Upper lobe of left lung (tissue), 6 donors: ENCODE measurements at regions not wholly inside any gene's neighbourhood (a gene's known extent, or its start where the extent isn't known, plus 50 kb on each side); places are given as distances from the start of the nearest gene placed in this dataset.

Experiments used
- ATAC-seq, 2 donors: fragments of 200-7000 bp; cut with Tn5 transposase; one replicate each; pipeline ENCODE4 v1.9.1; 2022; ENCODE audit warnings: mild to moderate bottlenecking in 2 of 2, moderate library complexity in 2 of 2; ENCODE audit not compliant: low FRiP score in 2 of 2
- DNase-seq, 2 donors: peaks; one replicate each; pipeline ENCODE4 v3.0.0-alpha.2; 2019 to 2020
- H3K27ac ChIP-seq, 4 donors: fragments of 200-600 bp; sonication (generic); one replicate each; pipeline ENCODE4 v1.5.1; 2016 to 2019
- H3K27me3 ChIP-seq, 4 donors: fragments of 200-600 bp; sonication (generic); one replicate each; pipeline ENCODE4 v1.5.1; 2017 to 2019
- H3K36me3 ChIP-seq, 4 donors: fragments of 200-600 bp; sonication (generic); one replicate each; pipeline ENCODE4 v1.5.1; 2016 to 2019
- H3K4me1 ChIP-seq, 4 donors: fragments of 200-600 bp; sonication (generic); one replicate each; pipeline ENCODE4 v1.5.1; 2018 to 2019
- H3K4me3 ChIP-seq, 4 donors: fragments of 200-600 bp; sonication (generic); one replicate each; pipeline ENCODE4 v1.5.1; 2017 to 2019; ENCODE audit warnings: mild to moderate bottlenecking in 2 of 4, moderate library complexity in 1 of 4
- H3K9me3 ChIP-seq, 4 donors: fragments of 200-600 bp; sonication (generic); one replicate each; pipeline ENCODE4 v1.5.1; 2018 to 2019
- CTCF ChIP-seq, 6 experiments: fragments of 450-650 bp in 4 of 6; fragments of 200-600 bp in 2 of 6; sonication (generic) in 2 of 6; IDR thresholded peaks; one replicate each; pipeline ENCODE4 v1.5.1; 2016 to 2019; ENCODE audit warnings: antibody characterized with exemption in 6 of 6
- EP300 ChIP-seq, 4 donors: sonication (generic); formaldehyde crosslinking; IDR thresholded peaks; one replicate each; pipeline ENCODE4 v1.5.1; 2017; ENCODE audit warnings: antibody characterized with exemption in 4 of 4, control low read depth in 2 of 4
- POLR2A ChIP-seq, 4 donors: fragments of 450-650 bp; IDR thresholded peaks; one replicate each; pipeline ENCODE4 v1.5.1; 2016 to 2017; ENCODE audit warnings: antibody characterized with exemption in 4 of 4, mild to moderate bottlenecking in 2 of 4
- POLR2AphosphoS5 ChIP-seq, 2 donors: sonication (generic); formaldehyde crosslinking; IDR thresholded peaks; one replicate each; pipeline ENCODE4 v1.5.1; 2017; ENCODE audit warnings: antibody characterized with exemption in 2 of 2
- WGBS, 2 donors: methylation state at CpG; one replicate each; pipeline ENCODE4 v1.1.5; 2017 to 2018; 5-methylcytosine and 5-hydroxymethylcytosine counted together
- donor health status: DM: no; HTN: no; CAD: no; lungs with moderate emphysema.
- donor health status: DM: no; HTN: yes; CAD: no; lungs with severe emphysema.

- DNase-seq, result no peak
- H3K27ac ChIP-seq, result no peak overlapping the region
- no peak overlapping the region for H3K4me3 ChIP-seq
- no peaks in the 10 kb centered on the region for H3K36me3 ChIP-seq
- peak in 1 of 2 donors; percentile 46 for ATAC-seq
- WGBS, 2 donors, result 64 to 78% methylated on average over 6 to 8 of the region's 12 CpGs
- TF ChIP-seq EP300 (IDR thresholded peaks at IDR 0.05) (no peak), CTCF (IDR thresholded peaks at IDR 0.05) (no peak), POLR2AphosphoS5 (IDR thresholded peaks at IDR 0.05) (no peak), POLR2A (IDR thresholded peaks at IDR 0.05) (no peak)
- no peaks in the 10 kb centered on the region for H3K9me3 ChIP-seq
- H3K4me1 ChIP-seq, result no peaks in the 10 kb centered on the region
- H3K27me3 ChIP-seq, result no peaks in the 10 kb centered on the region
Observed at GRCh38 chr5:110956913-110957813, 114.3 kb upstream of the TSLP start.

- Histone ChIP-seq H3K4me1 (no peaks in the 10 kb centered on the region), H3K9me3 (no peaks in the 10 kb centered on the region), H3K27ac (no peak overlapping the region), H3K4me3 (no peak overlapping the region), H3K27me3 (no peaks in the 10 kb centered on the region), H3K36me3 (no peaks in the 10 kb centered on the region)
- ATAC-seq (no peak), DNase-seq (no peak)
- TF ChIP-seq POLR2AphosphoS5 (IDR thresholded peaks at IDR 0.05) (no peak), POLR2A (IDR thresholded peaks at IDR 0.05) (no peak), EP300 (IDR thresholded peaks at IDR 0.05) (no peak), CTCF (IDR thresholded peaks at IDR 0.05) (no peak)
- 76 to 77% methylated on average over 2 of the region's 2 CpGs for WGBS, 2 donors
Observed at GRCh38 chr5:110957934-110958333, 113.6 kb upstream of the TSLP start.

GRCh38 chr5:110963495-110963894, 108.0 kb upstream of the TSLP start:
- Histone ChIP-seq H3K27ac (no peak overlapping the region), H3K36me3 (no peaks in the 10 kb centered on the region), H3K9me3 (no peaks in the 10 kb centered on the region), H3K4me1 (no peaks in the 10 kb centered on the region), H3K4me3 (no peak overlapping the region), H3K27me3 (no peaks in the 10 kb centered on the region)
- no peak for ATAC-seq
- DNase-seq, result no peak
- TF ChIP-seq CTCF (IDR thresholded peaks at IDR 0.05), result no peak
- TF ChIP-seq POLR2A (IDR thresholded peaks at IDR 0.05), result no peak
- no peak for TF ChIP-seq EP300 (IDR thresholded peaks at IDR 0.05)
- no peak for TF ChIP-seq POLR2AphosphoS5 (IDR thresholded peaks at IDR 0.05)
- WGBS, 2 donors, result 66 to 77% methylated on average over 3 of the region's 3 CpGs

GRCh38 chr5:110965773-110966581, 105.5 kb upstream of the TSLP start:
- H3K36me3 ChIP-seq, result no peaks in the 10 kb centered on the region
- no peak for DNase-seq
- no peaks in the 10 kb centered on the region for H3K9me3 ChIP-seq
- H3K4me1 ChIP-seq, result no peaks in the 10 kb centered on the region
- H3K4me3 ChIP-seq, result no peak overlapping the region
- ATAC-seq, result no peak
- no peak overlapping the region for H3K27ac ChIP-seq
- TF ChIP-seq EP300 (IDR thresholded peaks at IDR 0.05), result no peak
- no peak for TF ChIP-seq POLR2A (IDR thresholded peaks at IDR 0.05)
- no peak for TF ChIP-seq POLR2AphosphoS5 (IDR thresholded peaks at IDR 0.05)
- no peak for TF ChIP-seq CTCF (IDR thresholded peaks at IDR 0.05)
- H3K27me3 ChIP-seq, result no peaks in the 10 kb centered on the region
- WGBS, 2 donors, result 78 to 82% methylated on average over 3 of the region's 3 CpGs
